Fibroblast of upper back skin (primary cell): ENCODE measurements at regions not wholly inside any gene's neighbourhood (a gene's known extent, or its start where the extent isn't known, plus 50 kb on each side); places are given as distances from the start of the nearest gene placed in this dataset.
A peak's percentile ranks its signal among the peaks of the same experiment; 100 is the strongest.

Experiments used
- DNase-seq: peaks from one replicate; pipeline ENCODE4 v3.0.0-alpha.2; 2013

DNA sequence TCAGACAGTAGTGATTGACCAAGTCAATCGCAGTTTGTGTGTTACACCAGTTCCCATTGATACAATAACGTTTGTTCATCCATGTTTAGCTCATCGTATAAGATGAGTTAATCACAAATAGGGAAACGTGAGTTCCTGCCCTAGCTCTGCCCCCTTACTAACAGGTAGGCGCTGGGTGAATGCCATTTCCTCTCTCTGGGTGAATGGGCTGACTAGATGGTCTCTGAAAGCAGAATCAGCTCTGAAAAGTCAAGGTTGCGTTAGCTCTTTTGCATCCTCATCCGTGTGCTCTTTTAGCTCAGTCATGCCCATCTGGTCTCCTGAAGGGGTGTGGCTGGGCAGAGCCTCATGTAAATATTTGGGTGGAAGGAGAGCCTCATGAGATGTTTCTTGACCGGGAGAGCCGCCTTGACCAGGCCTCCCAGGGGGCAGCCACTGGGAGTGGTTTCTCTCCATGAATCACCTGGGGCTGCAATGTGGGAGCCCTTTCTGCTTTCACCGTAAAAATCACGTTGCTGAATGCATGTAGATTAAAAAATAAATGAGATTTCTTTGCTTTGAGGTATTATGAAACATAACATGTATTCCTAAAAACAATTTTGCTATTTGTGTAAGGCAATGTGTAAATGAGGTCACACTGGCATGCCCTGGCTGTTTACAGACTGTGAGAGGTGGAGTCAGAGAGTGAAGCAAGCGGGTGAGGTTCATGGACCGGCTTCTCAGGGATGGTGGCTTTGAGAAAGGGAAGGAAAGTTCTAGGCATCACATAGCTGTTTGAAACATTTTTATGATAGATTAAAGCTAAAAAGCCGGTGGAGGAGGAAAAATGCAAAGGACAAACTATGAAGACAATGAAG is 108.4 kb upstream of the RASGRP1 start:
- DNase-seq = no peak

DNA sequence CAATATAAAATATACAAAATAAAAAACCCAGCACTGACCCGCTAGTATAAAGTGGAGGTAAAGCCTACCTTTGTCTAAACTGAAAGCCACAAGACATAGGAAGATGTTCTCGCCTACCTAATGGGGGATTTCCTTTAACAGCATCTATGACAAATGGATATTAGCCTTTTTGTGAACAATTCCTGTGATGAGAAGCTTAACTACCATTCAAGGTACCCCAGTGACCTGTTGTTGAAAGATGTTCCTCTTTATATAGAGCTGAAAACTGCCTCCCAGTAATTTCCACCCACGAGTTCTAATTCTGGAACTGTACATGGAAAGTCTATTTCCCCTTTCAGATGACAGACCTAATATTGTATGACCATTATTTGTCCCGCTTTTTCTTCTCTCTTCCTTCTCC is 109.8 kb upstream of the RASGRP1 start:
- no peak for DNase-seq

DNA sequence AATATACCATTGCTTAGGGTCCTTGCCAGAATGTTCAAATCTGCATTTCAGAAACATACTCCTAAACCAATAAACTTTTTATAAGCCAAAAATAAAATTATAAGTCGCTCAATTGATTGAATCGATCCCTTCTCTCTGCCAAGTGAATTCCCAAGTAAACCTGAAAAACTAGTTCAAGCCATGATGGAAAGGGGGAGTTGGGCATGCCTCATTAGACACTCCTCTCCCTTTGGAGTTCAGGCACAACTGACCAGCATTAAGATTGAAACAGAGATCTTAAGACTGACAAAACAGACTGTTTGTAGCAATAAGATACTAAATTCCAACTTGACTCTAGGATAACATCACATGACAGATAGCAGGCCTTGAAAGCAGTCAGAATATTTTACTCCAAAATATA is 113.7 kb upstream of the RASGRP1 start:
- DNase-seq = no peak

DNA sequence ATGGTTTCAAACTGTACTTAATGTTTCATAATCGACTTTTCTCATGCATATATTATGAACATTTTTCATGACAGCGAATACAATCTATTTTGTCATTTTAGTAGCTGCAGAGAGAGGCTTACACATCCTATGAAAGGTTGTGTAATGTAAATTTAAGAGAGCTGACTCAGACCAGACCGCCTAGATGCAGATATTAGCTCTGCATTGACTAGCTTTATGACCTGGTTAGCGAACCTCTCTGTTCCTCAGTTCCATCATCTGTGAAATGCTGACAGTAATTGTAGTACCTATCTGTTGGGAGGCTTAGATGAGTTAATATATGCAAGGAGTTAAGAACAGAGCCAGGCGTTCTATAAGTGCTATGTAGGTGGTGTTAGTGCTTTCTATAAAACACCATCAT is 116.2 kb upstream of the RASGRP1 start:
- DNase-seq = no peak

DNA sequence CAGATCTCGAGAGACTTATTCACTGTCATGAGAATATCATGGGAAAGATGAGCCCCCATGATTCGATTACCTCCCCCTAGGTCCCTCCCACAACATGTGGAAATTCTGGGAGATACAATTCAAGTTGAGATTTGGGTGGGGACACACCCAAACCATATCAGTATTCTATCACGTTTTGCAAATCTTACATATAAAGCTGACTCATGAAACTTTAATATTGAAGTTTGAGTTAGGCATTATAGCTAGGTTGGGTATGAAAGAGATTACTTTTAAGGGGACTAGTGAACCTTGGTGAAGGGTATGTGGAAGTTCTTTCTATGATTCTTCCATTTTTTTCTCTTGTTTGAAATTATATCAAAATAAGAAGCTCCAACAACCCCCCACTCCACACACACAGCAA is 117.7 kb upstream of the RASGRP1 start:
- no peak for DNase-seq

DNA sequence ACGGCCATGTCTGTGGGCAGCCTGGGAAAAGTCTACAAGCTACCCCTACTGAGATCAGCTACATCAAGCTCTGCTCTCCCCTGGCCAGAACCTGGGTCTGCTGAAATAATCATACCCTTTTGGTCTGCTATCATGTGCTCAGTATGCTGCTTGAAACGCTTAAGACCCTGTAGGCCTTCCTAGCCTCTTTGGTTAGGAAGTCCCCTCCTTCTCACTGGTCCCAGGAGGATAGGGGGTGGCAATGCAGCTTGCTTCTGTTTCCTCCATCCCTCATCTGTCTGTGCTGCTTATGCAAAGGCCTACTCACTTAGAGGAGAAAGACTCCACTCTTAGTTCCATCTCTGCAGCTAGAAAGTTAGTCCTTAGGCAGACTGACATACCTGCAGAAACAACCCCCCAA is 118.2 kb upstream of the RASGRP1 start:
- DNase-seq = no peak

DNA sequence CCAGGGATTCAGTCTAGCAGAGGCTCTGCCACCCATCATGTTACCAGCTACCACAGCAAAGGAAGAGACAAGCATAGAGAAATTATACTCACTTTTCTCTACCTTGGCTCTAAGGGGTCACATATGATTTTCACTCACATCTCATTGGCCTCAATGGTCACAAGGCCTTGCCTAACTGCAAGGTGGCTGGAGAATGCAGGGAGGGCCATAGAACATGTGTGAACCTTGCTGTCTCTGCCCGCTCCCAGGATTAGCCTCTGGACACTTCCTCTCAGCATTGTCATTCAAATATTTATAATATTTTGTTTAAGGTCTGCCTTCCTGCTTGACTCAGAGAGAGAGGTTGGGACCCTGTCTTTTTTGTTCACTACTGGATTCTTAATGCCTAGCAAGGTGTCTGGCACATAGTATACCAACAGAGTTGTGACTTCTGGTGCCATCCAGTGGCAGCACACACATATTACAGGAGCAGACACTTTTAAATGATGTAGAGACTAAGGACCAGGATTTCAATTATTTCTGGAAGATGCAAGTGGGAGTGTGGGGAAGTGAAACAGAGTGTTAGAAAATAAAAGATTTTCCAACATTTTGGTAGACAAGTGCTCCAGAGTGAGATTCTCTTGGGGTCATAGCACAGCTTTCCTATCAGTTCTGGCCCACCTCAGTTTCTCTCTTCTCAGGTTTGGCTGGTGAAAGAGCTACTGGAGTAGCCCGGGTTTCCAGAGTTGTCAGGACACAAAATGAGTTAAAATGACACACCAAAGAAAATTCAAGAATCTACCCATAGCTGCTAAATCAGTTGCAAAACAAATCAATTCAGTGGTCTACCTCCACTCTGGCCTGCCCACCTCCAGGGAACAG is 119.0 kb upstream of the RASGRP1 start:
- DNase-seq = peak; percentile 58

DNA sequence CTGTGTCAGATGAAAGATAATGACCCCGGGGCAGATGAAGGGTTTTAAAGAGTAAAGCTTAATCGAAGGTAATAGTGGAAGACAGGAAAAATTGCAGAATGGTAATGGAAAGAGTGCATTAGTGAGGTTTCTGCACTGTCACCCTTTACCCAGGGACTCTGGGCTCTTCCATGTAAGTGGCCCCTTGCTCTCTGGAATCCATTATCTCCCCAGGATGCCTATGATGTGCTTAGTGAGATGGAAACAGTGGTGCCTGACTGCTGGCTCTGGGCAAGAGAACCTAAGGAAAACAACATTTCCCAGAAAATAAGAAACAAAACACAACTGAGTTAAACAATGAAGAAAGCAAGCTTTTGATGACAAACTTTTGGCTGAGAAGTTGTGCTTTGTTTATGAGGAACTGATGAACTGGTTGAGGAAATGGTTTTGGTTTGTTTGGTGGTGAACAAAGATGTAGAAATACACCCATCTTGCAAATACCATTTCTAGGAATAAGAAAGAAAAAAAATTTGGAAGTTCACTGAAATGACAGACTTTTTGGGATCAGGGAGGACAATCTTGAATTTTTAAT is 119.9 kb upstream of the RASGRP1 start:
- no peak for DNase-seq

DNA sequence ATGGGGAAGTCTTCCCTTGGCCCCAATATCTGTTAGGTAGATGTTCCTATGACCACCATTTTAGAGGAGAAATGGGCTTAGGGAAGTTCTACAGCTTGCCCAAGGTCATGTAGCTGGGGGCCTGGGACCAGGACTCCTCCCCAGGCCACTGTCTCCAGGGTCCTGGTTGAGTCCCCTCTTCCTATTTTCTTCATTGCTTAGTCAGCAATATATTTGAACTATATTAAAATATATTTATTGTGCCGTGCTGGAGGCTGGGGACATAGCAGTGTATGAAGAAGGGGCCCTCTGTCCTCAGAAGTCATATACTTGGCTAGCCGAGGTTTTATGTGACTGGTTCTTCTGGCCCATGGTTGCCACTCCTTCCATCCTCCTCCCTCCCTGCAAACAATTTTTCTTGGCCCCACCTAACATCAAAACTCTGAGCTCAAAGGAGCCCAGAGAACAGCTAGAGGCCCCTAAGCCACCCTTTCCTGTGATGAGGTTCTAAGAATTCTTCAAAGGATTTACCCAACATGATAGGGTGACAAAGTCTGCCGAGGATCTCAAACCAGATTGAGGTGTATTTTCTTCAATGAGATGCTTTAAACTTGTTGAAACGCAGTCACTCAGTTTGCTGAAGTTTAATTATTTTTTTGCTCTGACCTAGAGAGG is 121.2 kb upstream of the RASGRP1 start:
- DNase-seq = no peak

DNA sequence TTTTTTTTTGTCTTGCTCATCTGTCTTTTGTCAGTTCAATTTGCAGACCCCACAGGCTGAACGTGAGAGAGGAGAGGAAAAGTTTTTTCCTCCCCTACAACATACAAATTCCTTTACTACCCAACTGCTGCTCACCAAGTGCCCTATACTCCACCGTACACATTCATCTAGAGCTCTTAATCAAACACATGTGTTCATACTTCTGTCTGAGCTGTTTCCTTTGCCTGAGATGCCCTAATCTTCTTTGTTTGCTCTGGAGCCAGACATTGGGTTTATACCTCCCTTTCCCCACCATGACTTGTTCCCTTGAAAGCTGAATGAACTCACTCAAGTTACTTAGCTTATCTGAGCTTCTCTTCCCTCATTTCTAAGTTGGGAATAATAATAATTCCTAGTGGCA is 122.7 kb upstream of the RASGRP1 start:
- peak; percentile 87 for DNase-seq

DNA sequence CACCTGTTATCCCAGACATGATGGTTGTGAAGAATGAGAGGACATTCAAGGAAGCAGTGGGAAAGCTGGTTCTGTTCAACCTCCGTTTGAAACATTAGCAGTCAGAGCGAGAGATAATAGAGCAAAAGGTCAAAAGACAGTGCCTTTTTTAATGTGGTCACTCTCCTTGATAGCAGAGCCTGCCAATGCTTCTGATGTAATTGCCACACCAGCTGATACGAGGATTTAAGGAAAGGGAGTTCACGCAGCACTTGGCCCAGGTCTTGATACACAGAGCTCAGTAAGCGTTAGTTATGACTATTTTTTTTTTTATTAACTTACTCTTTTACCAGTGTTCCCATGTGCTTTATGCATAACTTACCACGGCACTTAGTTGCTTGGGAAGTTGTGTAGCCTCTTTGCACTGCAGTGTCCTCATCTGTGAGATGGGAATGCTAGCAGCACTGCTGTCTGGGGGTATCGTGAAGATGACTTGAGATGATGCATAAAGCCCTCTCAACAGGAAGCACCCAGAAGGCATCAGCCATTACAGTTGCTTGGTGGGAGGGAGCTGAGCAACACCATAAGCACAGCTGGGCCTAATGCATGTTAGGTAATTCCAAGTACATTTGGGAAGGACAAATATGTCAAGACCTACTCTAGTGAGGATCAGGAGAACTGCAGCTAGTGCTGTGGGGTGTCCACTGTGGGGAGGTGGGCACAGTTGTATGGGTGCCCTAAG is 123.3 kb upstream of the RASGRP1 start:
- no peak for DNase-seq

DNA sequence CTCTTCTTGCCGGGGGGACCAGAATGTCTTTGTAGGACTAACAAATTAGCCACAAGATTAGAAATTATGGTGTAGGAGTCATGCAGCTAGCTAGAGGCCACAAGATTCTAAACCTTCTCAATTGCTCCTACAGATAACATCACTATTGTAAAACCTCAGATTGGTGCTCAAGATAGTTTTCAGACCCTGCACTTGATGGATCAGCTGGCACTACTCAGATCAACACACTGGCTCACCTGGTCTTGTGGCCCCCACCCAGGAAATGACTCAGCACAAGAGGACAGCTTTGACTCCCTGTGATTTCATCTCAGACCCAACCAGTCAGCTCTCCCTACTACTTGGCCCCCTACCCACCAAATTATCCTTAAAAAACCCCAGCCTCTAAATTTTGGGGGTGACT is 124.1 kb upstream of the RASGRP1 start:
- DNase-seq = no peak

DNA sequence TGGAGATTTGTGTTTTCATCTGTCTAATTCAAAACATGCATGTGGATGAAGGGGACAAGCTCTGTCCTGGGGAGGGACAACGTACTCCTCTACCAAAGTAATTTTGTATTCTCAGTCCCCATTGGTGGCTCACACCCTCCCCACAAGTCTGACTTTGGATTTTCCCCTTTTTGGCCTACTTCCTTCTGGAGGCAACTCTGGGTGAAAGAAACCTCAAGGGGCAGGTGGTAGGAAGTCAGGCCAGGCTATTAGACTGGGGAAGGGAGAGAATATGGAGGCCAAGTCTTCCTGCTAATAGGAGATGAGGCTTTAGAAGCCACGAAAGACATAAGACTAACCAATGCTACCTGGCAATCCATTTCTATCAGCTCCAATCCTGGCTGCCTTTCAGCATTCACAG is 124.9 kb upstream of the RASGRP1 start:
- no peak for DNase-seq

DNA sequence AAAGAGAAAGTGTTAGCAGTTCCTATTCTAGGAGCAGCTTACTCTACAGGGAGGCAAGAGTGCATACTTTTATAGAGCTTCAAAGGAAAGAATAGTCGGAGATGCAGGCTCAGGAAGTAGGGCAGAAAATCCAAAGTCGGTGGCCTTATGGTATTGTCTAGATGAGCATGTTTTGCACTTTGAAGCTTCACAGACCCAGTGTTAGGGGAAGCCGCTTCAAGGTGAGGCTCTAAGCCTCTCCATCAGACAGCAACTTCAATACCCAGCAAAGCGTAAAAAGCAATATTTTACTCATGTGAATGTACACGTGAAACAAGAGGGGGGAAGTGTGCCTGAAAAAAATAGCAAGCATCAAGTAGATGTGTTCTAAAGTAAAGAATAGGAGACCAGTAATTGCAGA is 125.6 kb upstream of the RASGRP1 start:
- no peak for DNase-seq

DNA sequence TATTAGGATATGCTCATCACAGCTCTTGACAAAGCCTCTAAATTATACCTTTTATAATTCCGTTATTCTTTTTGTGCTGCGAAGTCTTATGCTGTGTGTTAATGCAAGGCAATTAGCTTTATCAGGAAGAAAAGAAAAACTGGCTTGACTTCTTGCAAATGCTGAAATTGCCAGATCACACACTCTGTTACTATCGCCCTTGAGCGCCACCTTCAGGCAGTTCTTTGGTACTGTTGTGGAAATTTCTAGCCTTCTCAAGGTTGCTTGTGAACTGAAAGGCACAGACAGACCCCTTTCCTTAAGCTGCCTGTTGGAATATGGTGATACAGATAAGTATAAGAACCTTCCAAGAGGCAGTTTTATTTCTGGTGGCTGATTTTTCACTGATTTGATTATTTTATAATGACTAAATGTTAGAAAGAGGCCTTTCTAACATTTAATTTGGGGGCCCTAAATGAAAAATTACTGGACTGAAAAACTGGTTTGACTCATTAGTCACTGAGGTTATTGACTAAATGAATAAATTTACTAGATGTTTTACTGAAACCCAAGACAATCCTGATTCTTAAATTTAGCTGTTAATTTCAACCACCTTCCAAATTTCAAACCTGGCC is 126.2 kb upstream of the RASGRP1 start:
- DNase-seq = peak; percentile 72

DNA sequence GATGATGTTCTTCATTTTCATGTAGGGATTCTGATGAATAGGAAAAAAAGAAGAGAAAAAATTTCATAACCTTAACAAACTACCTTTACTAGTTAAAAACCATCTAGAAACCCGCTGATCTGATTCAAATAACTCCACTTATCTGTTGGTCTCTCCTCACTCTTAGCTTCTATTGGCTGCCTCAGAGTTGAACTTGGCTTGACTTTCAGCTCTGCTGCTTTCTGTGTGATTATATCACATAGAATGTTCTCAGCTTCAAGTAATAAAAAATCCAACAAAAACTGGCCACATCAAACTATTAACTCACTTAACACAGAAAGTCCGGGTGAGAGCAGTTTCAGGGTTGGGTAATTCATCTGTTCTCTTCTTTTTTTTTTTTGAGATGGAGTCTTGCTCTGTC is 126.8 kb upstream of the RASGRP1 start:
- no peak for DNase-seq

DNA sequence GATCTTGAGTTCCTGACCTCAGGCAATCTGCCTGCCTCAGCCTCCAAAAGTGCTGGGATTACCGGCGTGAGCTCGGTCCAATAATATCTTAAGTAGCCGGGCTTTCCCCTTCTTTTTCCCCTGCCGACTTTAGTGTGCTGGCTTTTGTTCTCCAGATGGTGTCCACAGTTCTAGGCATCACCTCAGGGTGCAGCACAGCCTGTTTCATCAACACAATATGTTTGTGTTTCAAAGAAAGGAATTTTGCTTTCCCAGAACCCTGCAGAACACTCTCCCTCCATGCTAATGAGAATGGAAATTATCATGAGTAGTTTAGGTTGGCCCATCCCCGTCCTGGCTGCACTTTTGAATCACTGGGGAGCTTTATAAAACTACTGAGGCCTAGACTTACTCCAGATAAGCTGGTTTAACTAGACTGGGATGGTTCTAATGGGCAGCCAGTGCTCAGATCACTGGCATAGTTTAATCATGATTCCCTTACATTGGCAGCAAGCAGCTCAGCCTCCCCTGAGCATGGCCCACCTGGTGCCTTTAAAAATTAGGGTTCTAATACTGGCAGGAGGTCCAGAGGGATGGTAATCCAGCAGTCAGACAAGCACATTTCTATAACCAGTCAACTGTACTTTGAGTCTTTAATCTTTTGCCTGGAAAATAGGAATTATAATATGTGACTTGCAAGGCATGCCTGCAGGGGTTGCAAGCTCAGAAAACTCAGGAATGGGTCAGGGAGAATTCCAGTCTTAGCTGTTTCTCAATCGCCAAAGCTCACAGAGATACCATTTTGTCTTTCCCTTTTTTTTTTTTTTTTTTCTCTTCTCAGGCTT is 127.6 kb upstream of the RASGRP1 start:
- no peak for DNase-seq

DNA sequence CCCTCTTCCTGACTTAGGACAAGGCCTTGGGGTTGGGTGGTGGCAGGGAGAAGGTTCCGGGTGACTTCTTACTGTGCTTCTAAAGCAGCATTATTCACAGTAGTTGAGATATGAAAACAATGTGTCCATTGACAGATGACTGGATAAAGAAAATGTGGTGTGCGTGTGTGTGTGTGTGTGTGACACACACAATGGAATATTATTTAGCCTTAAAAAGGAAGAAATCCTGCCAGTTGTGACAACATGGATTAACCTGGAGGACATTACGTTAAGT is 128.1 kb upstream of the RASGRP1 start:
- DNase-seq = no peak

DNA sequence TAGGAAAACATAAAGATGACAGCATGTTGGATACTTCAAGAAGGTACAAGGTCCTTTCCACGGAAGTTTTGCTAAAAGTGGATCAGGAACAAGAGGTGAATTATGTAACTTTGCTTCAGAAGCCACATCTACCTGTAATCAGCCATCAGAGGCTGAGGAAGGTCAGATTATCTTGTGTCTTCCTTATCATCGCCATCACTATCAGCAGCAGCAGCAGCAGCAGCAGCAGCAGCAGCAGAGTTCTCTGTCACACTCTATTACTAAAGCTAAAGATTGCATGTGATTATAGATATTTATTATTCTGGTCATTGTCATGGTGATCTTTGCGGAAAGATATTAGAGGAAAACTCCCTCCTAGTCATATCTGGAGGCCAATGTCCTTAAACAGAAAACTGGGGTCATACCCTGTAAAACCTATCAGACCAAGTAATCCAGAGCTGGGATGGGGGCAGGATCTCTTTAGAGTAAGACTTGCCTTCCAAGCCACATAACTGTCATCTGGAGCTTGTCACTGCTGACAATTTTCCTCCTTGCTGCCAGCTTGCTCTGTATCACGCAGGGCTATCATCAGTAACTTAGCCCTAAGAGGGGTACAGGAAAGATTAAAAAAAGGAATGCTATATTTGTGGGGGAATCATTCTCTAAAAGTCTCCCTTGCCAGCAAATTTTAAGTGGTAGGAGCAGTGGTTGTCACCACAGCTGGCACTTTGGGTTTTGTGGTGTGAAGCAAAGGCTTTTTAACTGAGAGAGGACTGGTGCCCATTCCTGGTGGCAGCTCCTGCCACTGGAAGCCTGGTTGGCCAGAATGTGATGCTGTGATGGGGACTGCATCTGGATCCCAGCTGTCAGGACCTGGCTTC is 130.9 kb upstream of the RASGRP1 start:
- no peak for DNase-seq

DNA sequence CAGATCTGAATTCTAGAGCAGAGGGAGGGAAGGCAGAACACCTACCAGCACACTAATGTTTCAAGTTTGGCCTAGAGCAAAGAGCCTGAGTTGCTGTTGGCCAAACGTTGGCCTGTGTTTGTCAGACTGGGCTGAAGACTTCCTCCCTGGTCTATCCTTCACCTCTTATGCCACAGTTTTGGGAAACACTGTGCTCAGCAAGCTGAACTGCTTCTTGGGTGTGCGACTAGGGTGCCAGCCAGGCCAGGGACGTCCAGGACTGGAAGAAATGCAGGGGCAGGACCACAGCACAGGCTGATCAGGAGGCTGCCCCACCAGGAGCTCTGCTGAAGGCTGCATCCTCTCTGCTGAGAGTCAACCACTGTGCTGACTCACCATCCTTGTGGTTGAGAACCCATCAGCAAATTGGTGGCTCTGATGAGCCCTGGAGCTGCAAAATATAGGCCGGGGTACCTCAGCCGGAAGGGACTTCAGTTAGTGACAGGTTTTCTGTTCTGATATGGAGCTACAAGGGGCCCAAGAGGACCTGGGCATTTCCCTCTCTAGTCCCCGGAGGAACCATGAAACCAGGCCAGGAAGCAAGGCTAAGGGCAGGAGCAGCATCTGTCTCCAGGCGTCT is 131.6 kb upstream of the RASGRP1 start:
- peak; percentile 72 for DNase-seq
